ENCODE measurements at regions not wholly inside any gene's neighbourhood (a gene's known extent, or its start where the extent isn't known, plus 50 kb on each side); places are given as distances from the start of the nearest gene placed in this dataset.

- Histone ChIP-seq H3K4me1 (ENCODE audit: control insufficient read depth in 1 of 2, insufficient read depth in 1 of 2, low read depth in 1 of 2, low read length in 1 of 2) (no peaks in the 10 kb centered on the region), H3K36me3 (no peaks in the 10 kb centered on the region), H3K27me3 (peaks cover 64% of the 10 kb centered on the region), H3K27ac (no peak overlapping the region), H3K9me3 (no peaks in the 10 kb centered on the region), H3K4me3 (ENCODE audit: low read depth in 1 of 2, low read length in 1 of 2) (no peak overlapping the region)
- no peak for TF ChIP-seq CTCF (IDR thresholded peaks at IDR 0.05)
Observed at GRCh38 chr16:86823125-86823524, 244.8 kb downstream of the FOXL1 start.

GRCh38 chr16:86823888-86824671, 245.7 kb downstream of the FOXL1 start:
- peaks cover 64% of the 10 kb centered on the region for H3K27me3 ChIP-seq
- no peak overlapping the region for H3K27ac ChIP-seq
- no peak overlapping the region for H3K4me3 ChIP-seq (ENCODE audit: low read depth in 1 of 2, low read length in 1 of 2)

GRCh38 chr16:86824751-86825296, 246.5 kb downstream of the FOXL1 start:
- Histone ChIP-seq H3K27me3 (peaks cover 64% of the 10 kb centered on the region), H3K9me3 (no peaks in the 10 kb centered on the region), H3K4me3 (ENCODE audit: low read depth in 1 of 2, low read length in 1 of 2) (no peak overlapping the region), H3K27ac (no peak overlapping the region), H3K36me3 (no peaks in the 10 kb centered on the region), H3K4me1 (ENCODE audit: control insufficient read depth in 1 of 2, insufficient read depth in 1 of 2, low read depth in 1 of 2, low read length in 1 of 2) (no peaks in the 10 kb centered on the region)
- no peak for TF ChIP-seq CTCF (IDR thresholded peaks at IDR 0.05)

More at GRCh38 chr16:86823888-86824671, 245.7 kb downstream of the FOXL1 start:
- Histone ChIP-seq H3K9me3 (no peaks in the 10 kb centered on the region), H3K4me1 (ENCODE audit: control insufficient read depth in 1 of 2, insufficient read depth in 1 of 2, low read depth in 1 of 2, low read length in 1 of 2) (no peaks in the 10 kb centered on the region), H3K36me3 (no peaks in the 10 kb centered on the region)
- no peak for TF ChIP-seq CTCF (IDR thresholded peaks at IDR 0.05)

- no peak overlapping the region for H3K4me3 ChIP-seq (ENCODE audit: low read depth in 1 of 2, low read length in 1 of 2)
- H3K27me3 ChIP-seq: peaks cover 63% of the 10 kb centered on the region
- H3K27ac ChIP-seq: no peak overlapping the region
- TF ChIP-seq CTCF (IDR thresholded peaks at IDR 0.05): no peak
- no peaks in the 10 kb centered on the region for H3K9me3 ChIP-seq
- H3K4me1 ChIP-seq (ENCODE audit: control insufficient read depth in 1 of 2, insufficient read depth in 1 of 2, low read depth in 1 of 2, low read length in 1 of 2): no peaks in the 10 kb centered on the region
- no peaks in the 10 kb centered on the region for H3K36me3 ChIP-seq
Observed at GRCh38 chr16:86825631-86826030, 247.3 kb downstream of the FOXL1 start.

- H3K27me3 ChIP-seq: peaks cover 71% of the 10 kb centered on the region
- no peak overlapping the region for H3K27ac ChIP-seq
- TF ChIP-seq CTCF (IDR thresholded peaks at IDR 0.05): no peak
- H3K4me1 ChIP-seq (ENCODE audit: control insufficient read depth in 1 of 2, insufficient read depth in 1 of 2, low read depth in 1 of 2, low read length in 1 of 2): no peaks in the 10 kb centered on the region
- H3K9me3 ChIP-seq: no peaks in the 10 kb centered on the region
- no peak overlapping the region for H3K4me3 ChIP-seq (ENCODE audit: low read depth in 1 of 2, low read length in 1 of 2)
- H3K36me3 ChIP-seq: no peaks in the 10 kb centered on the region
Observed at GRCh38 chr16:86826941-86827340, 248.6 kb downstream of the FOXL1 start.

Measured in neutrophil (primary cell).